HepG2 (cell line): ENCODE measurements at regions not wholly inside any gene's neighbourhood (a gene's known extent, or its start where the extent isn't known, plus 50 kb on each side); places are given as distances from the start of the nearest gene placed in this dataset.

ENCODE experiments used
- ADNP ChIP-seq: sonication (generic); formaldehyde crosslinking; IDR thresholded peaks from 2 replicates; pipeline ENCODE4 v1.4.0; 2020; ENCODE audit warnings: missing genetic modification reagents
- ARNT ChIP-seq: fragments of 450-650 bp; IDR thresholded peaks from 2 replicates; pipeline ENCODE4 v1.6.1; 2017
- CAMTA2 ChIP-seq: sonication (generic); formaldehyde crosslinking; IDR thresholded peaks from 2 replicates; pipeline ENCODE4 v1.4.0; 2020; ENCODE audit warnings: mild to moderate bottlenecking, missing genetic modification reagents, borderline replicate concordance
- HINFP ChIP-seq: sonication (generic); formaldehyde crosslinking; IDR thresholded peaks from 2 replicates; pipeline ENCODE4 v1.4.0; 2020; ENCODE audit warnings: low read depth, mild to moderate bottlenecking, missing genetic modification reagents
- NR2F1 ChIP-seq, 2 experiments: fragments of 450-650 bp in 1 of 2; formaldehyde crosslinking in 1 of 2; IDR thresholded peaks; 2 replicates each; pipeline versions ENCODE4 v1.5.0 to v1.6.1; 2016 to 2020; ENCODE audit warnings: mild to moderate bottlenecking in 1 of 2, missing compliant biosample characterization in 1 of 2, missing genetic modification reagents in 1 of 2, moderate library complexity in 1 of 2
- POLR2AphosphoS5 ChIP-seq: IDR thresholded peaks from 2 replicates; pipeline ENCODE4 v1.6.1; 2012; ENCODE audit warnings: low read depth, low read length
- PRDM15 ChIP-seq: sonication (generic); formaldehyde crosslinking; IDR thresholded peaks from 2 replicates; pipeline ENCODE4 v1.4.0; 2020; ENCODE audit warnings: missing genetic modification reagents
- SP5 ChIP-seq: IDR thresholded peaks from 2 replicates; pipeline ENCODE4 v1.6.1; 2016; ENCODE audit warnings: low read depth, borderline replicate concordance
- UBTF ChIP-seq: sonication (generic); formaldehyde crosslinking; IDR thresholded peaks from 2 replicates; pipeline ENCODE4 v1.4.0; 2020; ENCODE audit warnings: mild to moderate bottlenecking, missing genetic modification reagents
- ZBTB43 ChIP-seq: sonication (generic); formaldehyde crosslinking; conservative IDR thresholded peaks from 2 replicates; pipeline ENCODE4 v1.4.0; 2020; ENCODE audit warnings: missing genetic modification reagents
- ZNF230 ChIP-seq: sonication (generic); formaldehyde crosslinking; IDR thresholded peaks from 2 replicates; pipeline ENCODE4 v1.4.0; 2020; ENCODE audit warnings: mild to moderate bottlenecking, missing genetic modification reagents

GRCh38 chr2:172323861-172324597 lies 103.4 kb upstream of the ITGA6 start:
- TF ChIP-seq ADNP (CRISPR knock-in tag) (no peak), UBTF (CRISPR knock-in tag) (no peak), PRDM15 (CRISPR knock-in tag) (no peak), CAMTA2 (CRISPR knock-in tag) (no peak), ZBTB43 (CRISPR knock-in tag) (no peak), HINFP (CRISPR knock-in tag) (no peak), POLR2AphosphoS5 (no peak), SP5 (no peak), ZNF230 (CRISPR knock-in tag) (no peak), ARNT (no peak), NR2F1 (CRISPR knock-in tag; IDR thresholded peaks at IDR 0.05) (no peak)
